ENCODE measurements at regions not wholly inside any gene's neighbourhood (a gene's known extent, or its start where the extent isn't known, plus 50 kb on each side); places are given as distances from the start of the nearest gene placed in this dataset.

DNA sequence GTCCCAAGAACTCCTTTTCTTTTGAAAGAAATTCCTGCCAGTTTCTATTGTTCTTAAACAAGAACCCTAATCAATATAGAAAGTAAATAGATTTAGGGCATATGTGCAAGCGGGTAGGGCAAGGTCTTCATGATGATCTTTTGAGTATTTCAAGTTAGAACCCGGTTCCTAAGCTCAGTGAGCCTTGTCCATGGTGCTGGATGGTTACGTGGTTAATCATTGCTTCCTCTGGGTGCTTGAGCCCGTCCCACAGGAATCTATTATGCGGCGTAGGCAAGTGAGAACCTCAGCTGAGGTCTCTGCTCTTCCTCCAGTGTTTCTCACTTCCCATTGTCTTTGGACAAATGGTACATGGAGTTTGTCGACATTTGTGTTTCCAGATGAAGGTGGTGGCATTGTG lies 580.8 kb upstream of the EEF2KMT start:
- no peaks in the 10 kb centered on the region for H3K27me3 ChIP-seq
- H3K4me3 ChIP-seq: no peak overlapping the region
- no peaks in the 10 kb centered on the region for H3K36me3 ChIP-seq
- no peak overlapping the region for H3K27ac ChIP-seq
- WGBS, 2 donors: 23 to 29% methylated on average over 7 of the region's 7 CpGs
- TF ChIP-seq EP300 (IDR thresholded peaks at IDR 0.05) (no peak), POLR2A (IDR thresholded peaks at IDR 0.05) (no peak), POLR2AphosphoS5 (IDR thresholded peaks at IDR 0.05) (no peak)
- TF ChIP-seq, protein P1, sequence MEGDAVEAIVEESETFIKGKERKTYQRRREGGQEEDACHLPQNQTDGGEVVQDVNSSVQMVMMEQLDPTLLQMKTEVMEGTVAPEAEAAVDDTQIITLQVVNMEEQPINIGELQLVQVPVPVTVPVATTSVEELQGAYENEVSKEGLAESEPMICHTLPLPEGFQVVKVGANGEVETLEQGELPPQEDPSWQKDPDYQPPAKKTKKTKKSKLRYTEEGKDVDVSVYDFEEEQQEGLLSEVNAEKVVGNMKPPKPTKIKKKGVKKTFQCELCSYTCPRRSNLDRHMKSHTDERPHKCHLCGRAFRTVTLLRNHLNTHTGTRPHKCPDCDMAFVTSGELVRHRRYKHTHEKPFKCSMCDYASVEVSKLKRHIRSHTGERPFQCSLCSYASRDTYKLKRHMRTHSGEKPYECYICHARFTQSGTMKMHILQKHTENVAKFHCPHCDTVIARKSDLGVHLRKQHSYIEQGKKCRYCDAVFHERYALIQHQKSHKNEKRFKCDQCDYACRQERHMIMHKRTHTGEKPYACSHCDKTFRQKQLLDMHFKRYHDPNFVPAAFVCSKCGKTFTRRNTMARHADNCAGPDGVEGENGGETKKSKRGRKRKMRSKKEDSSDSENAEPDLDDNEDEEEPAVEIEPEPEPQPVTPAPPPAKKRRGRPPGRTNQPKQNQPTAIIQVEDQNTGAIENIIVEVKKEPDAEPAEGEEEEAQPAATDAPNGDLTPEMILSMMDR (IDR thresholded peaks at IDR 0.05): no peak
- H3K4me1 ChIP-seq: no peaks in the 10 kb centered on the region
- H3K9me3 ChIP-seq: no peaks in the 10 kb centered on the region
- no peak for ATAC-seq (ENCODE audit: low FRiP score in 2 of 2)
- DNase-seq: no peak

DNA sequence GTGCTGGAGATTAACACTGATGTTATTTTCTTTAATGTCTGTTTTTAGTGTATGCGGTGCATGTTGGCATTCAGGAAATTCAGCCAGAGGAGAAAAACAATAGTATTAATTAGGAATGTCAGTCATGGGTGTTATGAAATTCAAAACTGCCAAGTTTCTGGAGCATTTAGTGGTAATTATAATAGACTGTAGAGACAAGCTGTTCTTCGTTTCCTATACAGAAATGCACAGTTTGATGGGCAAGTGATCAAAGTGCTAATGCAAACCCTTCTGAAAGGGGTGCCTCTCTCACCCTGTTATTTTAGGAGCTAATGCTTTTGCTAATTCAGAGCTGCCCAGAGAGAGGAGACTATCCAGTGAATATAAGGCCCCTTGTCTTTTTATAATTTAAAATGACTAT lies 573.8 kb upstream of the EEF2KMT start:
- no peak overlapping the region for H3K4me3 ChIP-seq
- no peaks in the 10 kb centered on the region for H3K27me3 ChIP-seq
- whole genome bisulfite sequencing, 2 donors: 65 to 76% methylated on average over 2 of the region's 2 CpGs
- no peaks in the 10 kb centered on the region for H3K9me3 ChIP-seq
- H3K4me1 ChIP-seq: no peaks in the 10 kb centered on the region
- H3K27ac ChIP-seq: no peak overlapping the region
- TF ChIP-seq POLR2A (IDR thresholded peaks at IDR 0.05) (no peak), EP300 (IDR thresholded peaks at IDR 0.05) (no peak), POLR2AphosphoS5 (IDR thresholded peaks at IDR 0.05) (no peak)
- TF ChIP-seq, protein P1 (IDR thresholded peaks at IDR 0.05): no peak
- no peak for DNase-seq
- ATAC-seq (ENCODE audit: low FRiP score in 2 of 2): no peak
- H3K36me3 ChIP-seq: no peaks in the 10 kb centered on the region

DNA sequence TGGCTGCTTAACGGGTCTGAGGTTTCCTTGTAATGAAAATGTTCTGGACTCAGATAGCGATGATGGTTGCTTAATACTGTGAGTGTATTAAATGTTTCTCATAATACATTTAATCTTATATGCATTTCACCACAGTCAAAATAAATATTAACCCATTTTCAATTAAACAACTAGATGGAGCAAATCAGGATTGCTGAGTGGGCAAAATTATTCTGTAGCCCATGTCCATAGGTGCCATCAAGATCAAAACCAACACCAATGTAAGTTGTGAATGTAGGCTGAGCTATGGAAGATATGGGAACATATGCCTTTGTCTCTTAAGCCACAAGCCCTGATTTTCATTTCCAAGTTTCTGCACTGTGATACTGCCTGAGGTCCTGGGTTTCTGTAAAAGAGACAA lies 572.6 kb upstream of the EEF2KMT start:
- Histone ChIP-seq H3K36me3 (no peaks in the 10 kb centered on the region), H3K4me1 (no peaks in the 10 kb centered on the region), H3K27ac (no peak overlapping the region), H3K4me3 (no peak overlapping the region), H3K9me3 (no peaks in the 10 kb centered on the region), H3K27me3 (no peaks in the 10 kb centered on the region)
- TF ChIP-seq POLR2AphosphoS5 (IDR thresholded peaks at IDR 0.05): no peak
- no peak for TF ChIP-seq POLR2A (IDR thresholded peaks at IDR 0.05)
- no peak for TF ChIP-seq EP300 (IDR thresholded peaks at IDR 0.05)
- TF ChIP-seq, protein P1 (IDR thresholded peaks at IDR 0.05): no peak
- ATAC-seq (ENCODE audit: low FRiP score in 2 of 2) (no peak), DNase-seq (no peak)
- 62 to 65% methylated on average over 2 of the region's 2 CpGs for WGBS, 2 donors

DNA sequence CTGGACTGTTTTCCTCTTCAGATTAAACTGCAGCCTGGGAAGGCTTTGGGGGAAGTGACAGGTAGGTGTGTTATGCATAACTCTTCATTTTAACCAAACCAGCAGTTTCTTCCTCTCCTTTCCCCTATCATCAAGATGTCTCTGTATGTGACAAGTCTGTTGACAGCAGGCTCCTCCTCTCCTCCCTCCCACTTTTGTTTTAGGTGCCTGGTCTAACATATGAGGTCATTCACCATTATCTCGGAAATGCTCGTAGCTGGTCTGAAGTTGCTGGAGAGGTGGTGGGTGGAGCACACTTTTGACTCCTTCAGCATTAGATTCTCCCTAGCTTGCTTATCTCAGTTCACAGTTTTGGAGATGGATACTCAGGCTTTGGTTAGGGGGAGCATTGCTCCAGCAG lies 571.0 kb upstream of the EEF2KMT start:
- no peaks in the 10 kb centered on the region for H3K9me3 ChIP-seq
- ATAC-seq (ENCODE audit: low FRiP score in 2 of 2): no peak
- H3K27me3 ChIP-seq: no peaks in the 10 kb centered on the region
- H3K4me1 ChIP-seq: no peaks in the 10 kb centered on the region
- H3K27ac ChIP-seq: no peak overlapping the region
- 12 to 32% methylated on average over 2 of the region's 2 CpGs for WGBS, 2 donors
- no peaks in the 10 kb centered on the region for H3K36me3 ChIP-seq
- TF ChIP-seq POLR2AphosphoS5 (IDR thresholded peaks at IDR 0.05): no peak
- no peak for TF ChIP-seq POLR2A (IDR thresholded peaks at IDR 0.05)
- TF ChIP-seq EP300 (IDR thresholded peaks at IDR 0.05): no peak
- TF ChIP-seq, protein P1 (IDR thresholded peaks at IDR 0.05): no peak
- H3K4me3 ChIP-seq: no peak overlapping the region
- no peak for DNase-seq

DNA sequence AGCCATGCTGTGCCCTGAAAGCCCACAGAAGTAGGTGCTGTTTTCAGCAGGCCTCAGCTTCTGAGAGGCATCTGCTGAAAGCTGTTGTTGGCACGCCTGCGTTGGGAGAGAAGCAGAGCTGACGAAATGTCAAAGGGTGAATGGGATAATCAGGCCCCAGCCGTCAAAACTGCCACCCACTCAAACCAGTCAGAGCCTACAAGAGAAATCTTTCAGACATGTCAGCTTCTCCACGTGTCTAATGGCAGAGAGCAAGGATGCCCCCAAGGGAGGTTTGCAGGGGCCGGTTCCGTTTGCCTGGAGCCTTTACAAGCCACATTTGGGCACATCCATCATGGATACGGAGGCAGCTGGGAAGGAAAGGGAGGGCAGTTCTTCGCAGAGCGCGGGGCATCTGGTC lies 568.2 kb upstream of the EEF2KMT start:
- 62 to 77% methylated on average over 6 to 11 of the region's 11 CpGs for WGBS, 2 donors
- H3K4me3 ChIP-seq: no peak overlapping the region
- no peaks in the 10 kb centered on the region for H3K27me3 ChIP-seq
- no peaks in the 10 kb centered on the region for H3K36me3 ChIP-seq
- H3K4me1 ChIP-seq: no peaks in the 10 kb centered on the region
- no peak overlapping the region for H3K27ac ChIP-seq
- ATAC-seq (ENCODE audit: low FRiP score in 2 of 2): no peak
- no peaks in the 10 kb centered on the region for H3K9me3 ChIP-seq
- TF ChIP-seq, protein P1 (IDR thresholded peaks at IDR 0.05): no peak
- TF ChIP-seq POLR2AphosphoS5 (IDR thresholded peaks at IDR 0.05) (no peak), EP300 (IDR thresholded peaks at IDR 0.05) (no peak), POLR2A (IDR thresholded peaks at IDR 0.05) (no peak)
- no peak for DNase-seq
